NCI-H2227 (cell line): ENCODE measurements at regions not wholly inside any gene's neighbourhood (a gene's known extent, or its start where the extent isn't known, plus 50 kb on each side); places are given as distances from the start of the nearest gene placed in this dataset.
"Not testable (repeated sequence)": the region's sequence is repeated elsewhere in the genome, so short reads cannot be mapped to it uniquely, and the experiment has no call there.

ENCODE experiments used
- DNase-seq: peaks from one replicate; lab custom pipeline; 2025; ENCODE audit not compliant: unreplicated experiment; lab: John Stamatoyannopoulos, UW

GRCh38 chr1:5688081-5689077 lies 303.8 kb downstream of the NPHP4 start:
- no peak for DNase-seq

GRCh38 chr1:5686925-5687706 lies 305.1 kb downstream of the NPHP4 start:
- DNase-seq, result no peak

- DNase-seq, result no peak
Observed at GRCh38 chr1:5686195-5686594, 306.0 kb downstream of the NPHP4 start.

- DNase-seq, result no peak
Observed at GRCh38 chr1:5685446-5686040, 306.7 kb downstream of the NPHP4 start.

GRCh38 chr1:5684791-5685190 lies 307.4 kb downstream of the NPHP4 start:
- no peak for DNase-seq

- no peak for DNase-seq
Observed at GRCh38 chr1:5683446-5683845, 308.8 kb downstream of the NPHP4 start.

- DNase-seq, result no peak
Observed at GRCh38 chr1:5682626-5683225, 309.5 kb downstream of the NPHP4 start.

GRCh38 chr1:5681654-5682053 lies 310.6 kb downstream of the NPHP4 start:
- no peak for DNase-seq

GRCh38 chr1:5680600-5680999 lies 311.6 kb downstream of the NPHP4 start:
- DNase-seq, result no peak

- DNase-seq, result no peak
Observed at GRCh38 chr1:5678759-5679158, 313.5 kb downstream of the NPHP4 start.

GRCh38 chr1:5672355-5672754 lies 319.9 kb downstream of the NPHP4 start:
- not testable (repeated sequence) for DNase-seq

- no peak for DNase-seq
Observed at GRCh38 chr1:5670590-5671350, 321.5 kb downstream of the NPHP4 start.

GRCh38 chr1:5667513-5668325 lies 324.5 kb downstream of the NPHP4 start:
- no peak for DNase-seq

GRCh38 chr1:5664906-5665875 lies 327.0 kb downstream of the NPHP4 start:
- no peak for DNase-seq

- no peak for DNase-seq
Observed at GRCh38 chr1:5664081-5664768, 328.0 kb downstream of the NPHP4 start.

- DNase-seq, result no peak
Observed at GRCh38 chr1:5662744-5663126, 329.5 kb downstream of the NPHP4 start.

GRCh38 chr1:5662086-5662743 lies 330.0 kb downstream of the NPHP4 start:
- no peak for DNase-seq
